OCI-LY1 (cell line): ENCODE measurements at regions not wholly inside any gene's neighbourhood (a gene's known extent, or its start where the extent isn't known, plus 50 kb on each side); places are given as distances from the start of the nearest gene placed in this dataset.

Experiments used
- H2AFZ ChIP-seq: fragments of 200-600 bp; sonication (generic), shearing (Covaris generic); 2 replicates; pipeline ENCODE4 v1.6.0; 2014; ENCODE audit warnings: antibody characterized with exemption, mild to moderate bottlenecking, low read length
- H3F3A ChIP-seq: fragments of 200-600 bp; sonication (generic), shearing (Covaris generic); 2 replicates; pipeline ENCODE4 v1.6.0; 2014; ENCODE audit warnings: mild to moderate bottlenecking, antibody characterized with exemption, low read length, moderate library complexity; ENCODE audit not compliant: insufficient read depth
- H3K27ac ChIP-seq: fragments of 200-600 bp; sonication (generic); 2 replicates; pipeline ENCODE4 v1.5.1; 2014; ENCODE audit warnings: low read length, mixed run types, mild to moderate bottlenecking, low read depth; ENCODE audit not compliant: poor library complexity, severe bottlenecking
- H3K27me3 ChIP-seq: fragments of 200-600 bp; sonication (generic); 2 replicates; pipeline ENCODE4 v1.6.0; 2014; ENCODE audit warnings: antibody characterized with exemption, mild to moderate bottlenecking, low read length, moderate library complexity; ENCODE audit not compliant: insufficient read depth
- H3K36me3 ChIP-seq: fragments of 200-600 bp; sonication (generic); 2 replicates; pipeline ENCODE4 v1.6.1; 2014; ENCODE audit warnings: mild to moderate bottlenecking, antibody characterized with exemption, low read length, moderate library complexity, mixed read lengths; ENCODE audit not compliant: insufficient read depth
- H3K4me1 ChIP-seq: fragments of 200-600 bp; sonication (generic); 2 replicates; pipeline ENCODE4 v1.5.1; 2014; ENCODE audit warnings: mild to moderate bottlenecking, low read length, moderate library complexity; ENCODE audit not compliant: insufficient read depth, severe bottlenecking
- H3K4me2 ChIP-seq: fragments of 200-600 bp; sonication (generic), shearing (Covaris generic); 2 replicates; pipeline ENCODE4 v1.6.1; 2014; ENCODE audit warnings: low read length
- H3K4me3 ChIP-seq: fragments of 200-600 bp; sonication (generic); 2 replicates; pipeline ENCODE4 v1.5.1; 2014; ENCODE audit warnings: low read length, low read depth, mild to moderate bottlenecking, mixed read lengths; ENCODE audit not compliant: poor library complexity, severe bottlenecking
- H3K79me2 ChIP-seq: fragments of 200-600 bp; shearing (Covaris generic); 2 replicates; pipeline ENCODE4 v1.6.1; 2016; ENCODE audit warnings: mixed run types, low read length, mixed read lengths; ENCODE audit not compliant: insufficient read depth
- H3K9ac ChIP-seq: fragments of 200-600 bp; sonication (generic), shearing (Covaris generic); 2 replicates; pipeline ENCODE4 v1.6.1; 2014; ENCODE audit warnings: mild to moderate bottlenecking, low read length, mixed read lengths
- H3K9me2 ChIP-seq: fragments of 200-600 bp; sonication (generic), shearing (Covaris generic); 2 replicates; pipeline ENCODE4 v1.6.1; 2014; ENCODE audit warnings: low read depth, mild to moderate bottlenecking, low read length, mixed read lengths
- H3K9me3 ChIP-seq: fragments of 200-600 bp; shearing (Covaris generic); 2 replicates; pipeline ENCODE4 v1.6.1; 2014; ENCODE audit warnings: low read length, mixed read lengths
- H4K20me1 ChIP-seq: fragments of 200-600 bp; sonication (generic), shearing (Covaris generic); 2 replicates; pipeline ENCODE4 v1.6.0; 2016; ENCODE audit warnings: mild to moderate bottlenecking, low read length; ENCODE audit not compliant: insufficient read depth
- CTCF ChIP-seq: fragments of 200-600 bp; sonication (generic), shearing (Covaris generic); IDR thresholded peaks from 2 replicates; pipeline ENCODE4 v1.5.1; 2017; ENCODE audit warnings: mild to moderate bottlenecking, antibody characterized with exemption, low read length, moderate library complexity, mixed read lengths
- EZH2 ChIP-seq: fragments of 200-600 bp; sonication (generic), shearing (Covaris generic); IDR thresholded peaks from 2 replicates; pipeline ENCODE4 v1.8.0; 2017; ENCODE audit warnings: borderline replicate concordance, mixed run types, mild to moderate bottlenecking, antibody characterized with exemption, low read length, moderate library complexity, mixed read lengths

GRCh38 chr17:72531729-72532128, 410.9 kb downstream of the SOX9 start:
- H4K20me1 ChIP-seq: no peaks in the 10 kb centered on the region
- no peak overlapping the region for H2AFZ ChIP-seq
- no peaks in the 10 kb centered on the region for H3K9me3 ChIP-seq
- no peaks in the 10 kb centered on the region for H3K36me3 ChIP-seq
- no peak overlapping the region for H3K4me3 ChIP-seq
- no peak overlapping the region for H3K4me2 ChIP-seq
- no peak overlapping the region for H3K9ac ChIP-seq
- H3K27me3 ChIP-seq: no peaks in the 10 kb centered on the region
- no peaks in the 10 kb centered on the region for H3K9me2 ChIP-seq
- H3K27ac ChIP-seq: no peak overlapping the region
- H3K4me1 ChIP-seq: no peaks in the 10 kb centered on the region
- TF ChIP-seq EZH2 (no peak), CTCF (no peak)
- no peaks in the 10 kb centered on the region for H3F3A ChIP-seq
- H3K79me2 ChIP-seq: no peaks in the 10 kb centered on the region

DNA sequence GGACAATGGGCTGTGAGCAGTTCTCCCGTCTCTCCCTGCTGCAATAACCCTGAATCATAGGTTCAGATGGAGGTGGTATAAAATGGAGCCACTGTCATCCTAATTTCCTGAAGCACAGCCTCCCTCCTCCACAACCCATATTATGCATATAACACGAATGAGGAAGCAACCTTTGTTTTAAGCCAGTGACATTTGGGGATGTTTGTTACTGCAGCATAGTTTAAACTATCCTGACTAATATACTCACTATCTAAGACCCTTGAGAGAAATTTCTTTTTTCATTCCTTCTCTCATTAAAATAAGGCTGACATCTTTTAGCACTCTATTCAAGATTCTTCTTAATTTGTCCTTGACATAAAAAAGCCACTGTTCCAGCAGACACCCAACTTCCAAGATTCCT, 413.4 kb downstream of the SOX9 start:
- H3K4me3 ChIP-seq: no peak overlapping the region
- TF ChIP-seq EZH2 (no peak), CTCF (no peak)
- H2AFZ ChIP-seq: no peak overlapping the region
- no peaks in the 10 kb centered on the region for H4K20me1 ChIP-seq
- no peaks in the 10 kb centered on the region for H3K79me2 ChIP-seq
- no peaks in the 10 kb centered on the region for H3K9me3 ChIP-seq
- H3K4me2 ChIP-seq: no peak overlapping the region
- H3K36me3 ChIP-seq: no peaks in the 10 kb centered on the region
- no peak overlapping the region for H3K27ac ChIP-seq
- no peaks in the 10 kb centered on the region for H3F3A ChIP-seq
- H3K27me3 ChIP-seq: no peaks in the 10 kb centered on the region
- no peak overlapping the region for H3K9ac ChIP-seq
- no peaks in the 10 kb centered on the region for H3K4me1 ChIP-seq
- H3K9me2 ChIP-seq: no peaks in the 10 kb centered on the region

DNA sequence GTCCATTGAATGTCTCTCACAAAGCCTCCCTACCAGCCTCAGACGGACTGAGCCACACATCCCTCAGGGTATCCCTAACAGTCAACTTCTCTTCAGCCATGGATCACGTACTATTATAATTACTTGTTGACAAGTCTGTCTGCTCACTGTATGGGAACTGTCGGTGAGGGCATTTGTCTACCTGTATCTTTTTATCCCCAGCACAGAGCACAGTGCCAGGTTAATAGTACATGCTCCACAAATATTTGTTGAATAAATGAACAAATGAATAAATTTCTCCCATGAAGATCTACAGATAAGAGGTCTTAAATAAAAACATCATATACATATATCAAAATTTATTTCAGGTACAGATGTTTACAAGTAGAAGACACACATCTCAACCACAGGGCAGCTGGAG, 414.0 kb downstream of the SOX9 start:
- Histone ChIP-seq H3K9ac (no peak overlapping the region), H3K4me1 (no peaks in the 10 kb centered on the region), H3K79me2 (no peaks in the 10 kb centered on the region), H3K27me3 (no peaks in the 10 kb centered on the region), H3K9me2 (no peaks in the 10 kb centered on the region), H3K36me3 (no peaks in the 10 kb centered on the region), H3F3A (no peaks in the 10 kb centered on the region), H3K4me2 (no peak overlapping the region), H3K9me3 (no peaks in the 10 kb centered on the region), H2AFZ (no peak overlapping the region), H3K27ac (no peak overlapping the region), H4K20me1 (no peaks in the 10 kb centered on the region), H3K4me3 (no peak overlapping the region)
- TF ChIP-seq CTCF (no peak), EZH2 (no peak)
